GM23338 (cell line): ENCODE measurements at regions not wholly inside any gene's neighbourhood (a gene's known extent, or its start where the extent isn't known, plus 50 kb on each side); places are given as distances from the start of the nearest gene placed in this dataset.
"Not testable (repeated sequence)": the region's sequence is repeated elsewhere in the genome, so short reads cannot be mapped to it uniquely, and the experiment has no call there.

Experiments used
- ATAC-seq: fragments of 200-7000 bp; cut with Tn5 transposase; 3 replicates; pipeline ENCODE4 v1.9.1; 2020
- DNase-seq: peaks from one replicate; pipeline ENCODE4 v3.0.0-alpha.2; 2015; ENCODE audit warnings: low spot score
- H2AFZ ChIP-seq: fragments of 200-600 bp; sonication (generic); 2 replicates; pipeline ENCODE4 v1.8.0; 2016; ENCODE audit warnings: antibody characterized with exemption, mild to moderate bottlenecking, moderate library complexity
- H3F3A ChIP-seq: fragments of 200-600 bp; sonication (generic); replicated peaks from 2 replicates; pipeline ENCODE4 v1.8.0; 2017; ENCODE audit warnings: antibody characterized with exemption, mixed run types, low read depth
- H3K27ac ChIP-seq: fragments of 200-600 bp; sonication (generic); 2 replicates; pipeline ENCODE4 v1.6.1; 2016; ENCODE audit warnings: low read depth
- H3K27me3 ChIP-seq: fragments of 200-600 bp; sonication (generic); 2 replicates; pipeline ENCODE4 v1.8.0; 2016; ENCODE audit warnings: mild to moderate bottlenecking, mixed run types, moderate library complexity; ENCODE audit not compliant: insufficient read depth
- H3K36me3 ChIP-seq: fragments of 200-600 bp; sonication (generic); 2 replicates; pipeline ENCODE4 v1.8.0; 2016; ENCODE audit warnings: mild to moderate bottlenecking; ENCODE audit not compliant: insufficient read depth
- H3K4me1 ChIP-seq: fragments of 200-600 bp; sonication (generic); 2 replicates; pipeline ENCODE4 v1.8.0; 2016; ENCODE audit warnings: mild to moderate bottlenecking, moderate library complexity; ENCODE audit not compliant: insufficient read depth
- H3K4me2 ChIP-seq: fragments of 200-600 bp; sonication (generic); 2 replicates; pipeline ENCODE4 v1.7.1; 2017; ENCODE audit warnings: mixed run types
- H3K4me3 ChIP-seq: fragments of 200-600 bp; sonication (generic); 2 replicates; pipeline ENCODE4 v1.6.1; 2016; ENCODE audit warnings: mixed run types
- H3K79me2 ChIP-seq: fragments of 200-600 bp; sonication (generic); replicated peaks from 2 replicates; pipeline ENCODE4 v1.8.0; 2017; ENCODE audit warnings: mild to moderate bottlenecking; ENCODE audit not compliant: insufficient read depth
- H3K9me2 ChIP-seq: fragments of 200-600 bp; sonication (generic); 2 replicates; pipeline ENCODE4 v1.8.0; 2017; ENCODE audit not compliant: insufficient read depth
- H4K20me1 ChIP-seq: fragments of 200-600 bp; sonication (generic); replicated peaks from 2 replicates; pipeline ENCODE4 v1.8.0; 2017; ENCODE audit warnings: mild to moderate bottlenecking; ENCODE audit not compliant: insufficient read depth
- H3K27ac Mint-ChIP-seq: 2 replicates; pipeline ENCODE4 v1.8.0; 2020; ENCODE audit warnings: inconsistent platforms, mild to moderate bottlenecking, moderate library complexity, mixed read lengths
- H3K27me3 Mint-ChIP-seq: 3 replicates; pipeline ENCODE4 v1.8.0; 2022; ENCODE audit warnings: low read depth, mild to moderate bottlenecking, moderate library complexity, mixed read lengths, inconsistent platforms; ENCODE audit not compliant: insufficient read depth, poor library complexity
- H3K36me3 Mint-ChIP-seq: 3 replicates; pipeline ENCODE4 v1.8.0; 2021; ENCODE audit warnings: low read depth, mild to moderate bottlenecking, inconsistent platforms, moderate library complexity, mixed read lengths
- H3K4me1 Mint-ChIP-seq: 3 replicates; pipeline ENCODE4 v1.8.0; 2020; ENCODE audit warnings: mild to moderate bottlenecking, inconsistent platforms, mixed read lengths
- H3K4me3 Mint-ChIP-seq: 3 replicates; pipeline ENCODE4 v1.8.0; 2021; ENCODE audit warnings: moderate library complexity, mild to moderate bottlenecking, inconsistent platforms, mixed read lengths
- H3K9me3 Mint-ChIP-seq: 3 replicates; pipeline ENCODE4 v1.8.0; 2020; ENCODE audit warnings: moderate library complexity, mild to moderate bottlenecking, inconsistent platforms, mixed read lengths
- CREB1 ChIP-seq: fragments of 250-450 bp; sonication (Bioruptor Pico); IDR thresholded peaks from 2 replicates; pipeline ENCODE4 v1.5.0; 2020; ENCODE audit warnings: low read depth, mild to moderate bottlenecking, moderate library complexity
- CTCF ChIP-seq, 2 experiments: fragments of 200-600 bp in 1 of 2; sonication (generic) in 1 of 2; conservative IDR thresholded peaks; 2 replicates each; pipeline versions ENCODE4 v1.5.1 to v1.6.1; 2016 to 2017; ENCODE audit warnings: antibody characterized with exemption in 2 of 2, low read depth in 2 of 2, mild to moderate bottlenecking in 2 of 2, moderate library complexity in 1 of 2
- ETS1 ChIP-seq: IDR thresholded peaks from 2 replicates; pipeline ENCODE4 v1.6.1; 2016; ENCODE audit warnings: antibody characterized with exemption
- EZH2 ChIP-seq: fragments of 200-600 bp; sonication (generic); IDR thresholded peaks from one replicate; pipeline ENCODE4 v1.8.0; 2017; ENCODE audit warnings: antibody characterized with exemption, mild to moderate bottlenecking, low read depth; ENCODE audit not compliant: unreplicated experiment
- EZH2phosphoT487 ChIP-seq: fragments of 200-600 bp; sonication (generic); IDR thresholded peaks from one replicate; pipeline ENCODE4 v1.8.1; 2018; ENCODE audit warnings: antibody characterized with exemption; ENCODE audit not compliant: unreplicated experiment
- NANOG ChIP-seq: IDR thresholded peaks from 2 replicates; pipeline ENCODE4 v1.6.1; 2016; ENCODE audit warnings: antibody characterized with exemption, borderline replicate concordance
- POLR2AphosphoS5 ChIP-seq: IDR thresholded peaks from 2 replicates; pipeline ENCODE4 v1.6.1; 2016; ENCODE audit warnings: antibody characterized with exemption, low read depth
- REST ChIP-seq: IDR thresholded peaks from one replicate; pipeline ENCODE4 v1.6.1; 2018; ENCODE audit warnings: antibody characterized with exemption; ENCODE audit not compliant: unreplicated experiment
- STAT1 ChIP-seq: IDR thresholded peaks from one replicate; pipeline ENCODE4 v1.6.1; 2016; ENCODE audit warnings: antibody characterized with exemption; ENCODE audit not compliant: unreplicated experiment
- ZNF114 ChIP-seq: fragments of 250-450 bp; sonication (Bioruptor Pico); IDR thresholded peaks from 2 replicates; pipeline ENCODE4 v1.5.0; 2020; ENCODE audit warnings: mild to moderate bottlenecking, moderate library complexity
- ZNF331 ChIP-seq: fragments of 250-450 bp; sonication (Bioruptor Pico); IDR thresholded peaks from 2 replicates; pipeline ENCODE4 v1.5.0; 2020; ENCODE audit warnings: low read depth, mild to moderate bottlenecking, moderate library complexity

GRCh38 chr18:9049495-9049809 lies 53.0 kb upstream of the NDUFV2 start:
- no peak overlapping the region for H3K4me3 ChIP-seq
- Mint-ChIP-seq H3K36me3 (peaks cover 18% of the 10 kb centered on the region), H3K9me3 (peaks cover 46% of the 10 kb centered on the region), H3K27ac (no peak overlapping the region), H3K27me3 (no peaks in the 10 kb centered on the region), H3K4me3 (no peak overlapping the region), H3K4me1 (no peaks in the 10 kb centered on the region)
- ATAC-seq (no peak), DNase-seq (no peak)
- no peaks in the 10 kb centered on the region for H4K20me1 ChIP-seq
- TF ChIP-seq EZH2phosphoT487, result no peak
- no peak for TF ChIP-seq ETS1
- TF ChIP-seq ZNF114 (CRISPR knock-in tag), result no peak
- TF ChIP-seq REST, result no peak
- TF ChIP-seq EZH2, result no peak
- no peak for TF ChIP-seq ZNF331 (CRISPR knock-in tag)
- no peak for TF ChIP-seq STAT1
- TF ChIP-seq NANOG, result no peak
- TF ChIP-seq CTCF (conservative IDR thresholded peaks at IDR 0.05; ENCODE audit: low read depth in 2 of 2), result no peak
- TF ChIP-seq CREB1, result no peak
- no peak for TF ChIP-seq POLR2AphosphoS5
- no peak overlapping the region for H2AFZ ChIP-seq
- H3K4me2 ChIP-seq, result no peak overlapping the region
- no peaks in the 10 kb centered on the region for H3F3A ChIP-seq
- no peaks in the 10 kb centered on the region; the same call in 1 of the 2 replicates for H3K36me3 ChIP-seq
- H3K27ac ChIP-seq, result no peak overlapping the region
- H3K9me2 ChIP-seq, result peaks cover 11% of the 10 kb centered on the region; the same call in 1 of the 2 replicates
- no peaks in the 10 kb centered on the region for H3K27me3 ChIP-seq
- H3K4me1 ChIP-seq, result no peaks in the 10 kb centered on the region
- H3K79me2 ChIP-seq, result no peaks in the 10 kb centered on the region

- not testable (repeated sequence) for H3K27ac Mint-ChIP-seq, H3K4me3 Mint-ChIP-seq, H3K27ac ChIP-seq, H3K4me3 ChIP-seq, H3K79me2 ChIP-seq, H3K27me3 ChIP-seq, H3K4me2 ChIP-seq, H4K20me1 ChIP-seq, H3K36me3 ChIP-seq, H3K27me3 Mint-ChIP-seq, H3K4me1 ChIP-seq, H3F3A ChIP-seq, ATAC-seq, H2AFZ ChIP-seq, DNase-seq, H3K4me1 Mint-ChIP-seq
- H3K9me2 ChIP-seq, result peaks cover 11% of the 10 kb centered on the region; the same call in 1 of the 2 replicates
- peaks cover 46% of the 10 kb centered on the region for H3K9me3 Mint-ChIP-seq
- peaks cover 18% of the 10 kb centered on the region for H3K36me3 Mint-ChIP-seq
These were observed 51.7 kb upstream of the NDUFV2 start for GRCh38 chr18:9050628-9051284.
